HG03442 (cell line): ENCODE measurements at regions not wholly inside any gene's neighbourhood (a gene's known extent, or its start where the extent isn't known, plus 50 kb on each side); places are given as distances from the start of the nearest gene placed in this dataset.

Experiments used
- ATAC-seq: cut with Tn5 transposase; IDR thresholded peaks from one replicate; pipeline ENCODE4 v1.9.1; 2021; ENCODE audit warnings: mild to moderate bottlenecking, moderate library complexity; ENCODE audit not compliant: unreplicated experiment

- no peak for ATAC-seq
These were observed 107.8 kb downstream of the SIK1 start for GRCh38 chr21:43318841-43319781.

- ATAC-seq = no peak
These were observed 108.6 kb downstream of the SIK1 start for GRCh38 chr21:43318368-43318767.

- no peak for ATAC-seq
These were observed 109.0 kb downstream of the SIK1 start for GRCh38 chr21:43317959-43318358.

- ATAC-seq = no peak
These were observed 109.6 kb downstream of the SIK1 start for GRCh38 chr21:43317254-43317748.

- ATAC-seq = no peak
These were observed 110.6 kb downstream of the SIK1 start for GRCh38 chr21:43316156-43316845.

DNA sequence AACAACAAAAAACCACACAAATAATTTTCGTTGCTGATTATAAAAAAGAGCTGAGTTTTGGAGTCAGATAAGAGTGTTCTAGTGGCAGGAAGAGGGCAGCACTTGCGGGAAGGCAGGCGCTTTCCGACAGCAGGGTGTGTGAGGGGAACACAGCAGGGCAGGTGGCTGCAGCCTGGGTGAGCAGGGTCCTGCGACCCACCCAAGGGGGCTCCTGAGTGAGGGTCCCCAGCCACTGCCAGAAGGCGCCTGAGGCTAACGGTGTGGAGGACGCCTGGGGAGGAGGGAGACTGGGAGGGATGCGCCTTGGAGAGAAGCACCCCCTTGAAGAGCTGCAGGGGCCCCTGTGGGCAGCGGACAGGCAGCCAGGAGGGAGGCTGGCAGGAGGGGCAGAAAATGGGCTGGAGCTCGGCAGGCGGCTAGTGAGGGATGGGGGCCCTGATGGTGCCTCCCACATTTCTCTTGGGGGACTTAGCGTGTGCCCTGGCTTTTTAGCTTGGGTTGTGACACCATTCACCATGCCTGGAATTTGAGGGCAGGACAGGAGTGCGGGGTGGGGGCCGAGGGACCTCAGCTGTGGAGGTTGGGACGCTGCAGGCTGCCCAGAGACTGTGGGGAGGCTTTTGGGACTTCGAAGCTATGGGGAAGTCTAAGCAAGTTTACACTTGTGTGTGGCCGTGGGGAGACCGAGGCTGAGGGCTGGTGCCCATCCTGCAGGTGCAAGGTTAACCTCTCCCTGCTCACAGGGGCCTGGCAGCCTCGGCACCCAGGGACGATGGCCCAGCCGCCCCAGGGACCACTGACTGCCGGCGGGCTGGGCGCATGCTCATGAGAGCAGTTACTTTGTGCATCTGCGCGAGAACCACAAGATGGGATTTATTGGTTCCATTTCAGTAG, 111.4 kb downstream of the SIK1 start:
- ATAC-seq = no peak

DNA sequence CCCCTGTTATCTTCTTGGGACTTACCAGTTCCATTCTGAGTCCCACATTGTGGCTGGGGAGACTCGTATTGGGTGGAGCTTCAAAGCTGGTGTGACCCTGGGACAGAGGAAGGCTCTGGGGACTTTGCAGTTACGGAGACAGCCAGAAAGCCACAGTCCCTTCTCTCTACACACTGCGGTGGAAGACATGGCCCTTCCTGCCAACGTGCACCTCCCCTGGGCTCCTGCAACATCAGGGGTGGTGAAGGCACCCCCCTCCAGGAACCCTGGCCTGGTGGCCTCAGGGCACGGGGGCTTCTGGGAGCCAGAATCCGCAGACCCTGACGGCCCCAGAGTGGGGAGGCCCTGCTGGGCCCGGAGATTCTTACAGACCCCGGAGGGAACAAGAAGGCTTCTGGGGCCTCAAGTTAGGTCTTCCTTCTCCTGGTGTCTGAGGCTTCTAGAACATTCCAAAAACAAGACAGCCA, 113.0 kb downstream of the SIK1 start:
- ATAC-seq = no peak

DNA sequence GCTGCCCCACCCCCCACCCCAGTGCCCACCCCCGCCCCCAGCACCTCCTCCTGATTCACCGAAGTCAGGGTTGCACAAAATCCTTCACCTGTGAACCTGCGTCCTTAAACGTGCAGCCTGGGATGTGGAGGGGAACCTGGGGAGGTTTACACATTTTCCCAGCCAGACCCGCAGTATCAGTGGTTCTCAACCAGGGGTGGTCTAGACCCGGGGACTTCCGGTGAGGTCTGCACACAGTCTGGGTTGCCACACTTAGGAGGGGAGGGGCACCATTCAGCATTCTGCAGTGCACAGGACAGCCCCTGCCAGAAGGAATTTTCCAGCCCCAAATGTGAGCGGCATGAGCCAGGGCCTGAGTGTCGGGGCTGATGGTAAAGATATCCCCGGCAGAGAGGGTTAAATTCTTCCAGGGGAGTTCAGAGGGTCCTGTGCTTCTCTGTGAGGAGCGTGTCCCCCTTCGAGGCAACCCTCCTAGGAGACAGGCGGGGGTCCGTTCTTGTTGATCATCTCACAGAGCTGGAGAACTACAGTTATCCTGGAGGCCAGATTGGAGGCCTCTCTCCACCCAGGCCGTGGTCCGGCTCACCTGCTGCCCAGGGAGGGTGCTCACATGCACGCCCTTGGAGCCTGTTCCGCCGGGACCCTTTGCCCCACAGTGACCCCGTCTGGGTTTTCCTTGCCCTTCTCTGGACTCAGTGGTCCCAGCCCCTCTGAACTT, 113.6 kb downstream of the SIK1 start:
- no peak for ATAC-seq

DNA sequence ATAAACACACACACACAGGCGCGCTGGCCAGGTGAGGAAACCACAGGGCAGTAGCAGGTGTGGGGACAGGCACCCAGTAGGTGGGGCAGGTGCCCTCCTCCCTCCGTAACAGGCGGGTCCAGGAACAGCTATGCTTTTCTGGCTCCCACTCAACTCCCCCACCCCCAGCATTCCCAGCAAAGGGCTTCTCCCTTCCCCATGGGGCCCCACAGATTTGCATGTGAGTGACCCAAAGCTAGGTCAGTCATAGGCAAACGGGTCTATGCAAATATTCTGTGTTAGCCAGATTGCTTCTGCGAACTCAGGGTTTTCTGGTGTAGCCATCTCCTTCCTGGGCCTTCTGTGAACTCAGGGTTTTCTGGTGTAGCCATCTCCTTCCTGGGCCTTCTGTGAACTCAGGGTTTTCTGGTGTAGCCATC, 114.2 kb downstream of the SIK1 start:
- ATAC-seq = no peak

DNA sequence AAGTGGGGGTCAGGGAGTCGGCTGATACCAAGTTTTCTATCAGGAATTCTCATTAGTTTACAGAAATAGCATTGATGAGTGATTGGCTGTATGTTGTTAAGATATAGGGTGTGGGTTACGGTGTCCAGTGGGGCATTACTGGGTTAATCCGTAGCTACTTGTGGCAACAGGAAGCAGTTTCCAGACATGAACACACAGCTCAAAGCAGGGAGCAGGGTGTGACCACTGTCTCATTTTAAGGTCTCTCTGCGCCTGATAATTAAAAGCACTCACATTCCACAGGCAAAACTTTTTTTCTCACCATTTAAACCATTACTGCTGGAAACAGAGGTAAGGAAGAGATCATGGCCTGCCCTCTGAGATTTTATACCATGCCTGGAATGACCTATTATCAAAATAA, 114.9 kb downstream of the SIK1 start:
- no peak for ATAC-seq

DNA sequence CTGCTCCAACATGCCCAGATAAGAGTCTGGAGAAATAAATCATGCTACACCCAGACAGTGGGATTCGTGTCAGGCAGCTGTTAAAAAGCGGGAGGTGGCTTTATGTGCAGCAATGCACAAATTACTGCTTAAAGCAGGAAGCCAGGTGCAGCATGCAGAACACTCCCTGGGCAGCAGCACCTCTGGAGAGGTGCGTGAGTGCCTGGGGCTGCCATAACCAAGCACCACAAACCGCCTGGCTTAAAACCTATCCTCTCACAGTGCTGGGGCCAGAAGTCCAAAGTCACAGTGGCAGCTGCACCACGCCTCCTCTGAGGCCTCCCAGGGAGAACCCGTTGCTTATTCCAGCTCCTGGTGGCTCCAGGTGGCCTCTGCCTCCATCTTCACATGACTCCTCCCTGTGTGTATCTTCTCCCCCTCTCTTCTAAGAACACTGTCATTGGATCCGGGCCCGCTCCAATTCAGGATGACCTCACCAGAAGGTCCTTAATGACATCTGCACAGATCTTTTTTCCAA, 115.6 kb downstream of the SIK1 start:
- ATAC-seq = no peak

DNA sequence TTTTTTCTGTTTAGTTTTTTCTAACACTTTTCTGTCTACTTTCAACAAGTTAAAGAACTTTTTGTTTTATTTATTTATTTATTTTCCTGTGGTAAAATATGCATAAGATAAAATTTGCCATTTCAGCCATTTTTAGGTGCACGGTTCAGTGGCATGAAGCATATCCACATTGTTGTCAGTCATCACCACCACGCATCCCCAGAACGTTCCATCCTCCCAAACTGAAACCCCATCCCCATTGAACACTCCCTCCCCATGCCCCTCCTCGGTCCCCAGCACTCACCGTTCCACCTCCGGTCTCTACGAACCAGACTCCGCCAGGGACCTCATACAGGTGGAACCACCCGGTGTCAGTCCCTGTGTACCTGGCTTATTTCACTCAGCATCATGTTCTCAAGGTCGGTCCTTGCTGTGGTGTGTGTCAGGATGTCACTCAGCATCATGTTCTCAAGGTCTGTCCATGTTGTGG, 118.1 kb downstream of the SIK1 start:
- no peak for ATAC-seq

DNA sequence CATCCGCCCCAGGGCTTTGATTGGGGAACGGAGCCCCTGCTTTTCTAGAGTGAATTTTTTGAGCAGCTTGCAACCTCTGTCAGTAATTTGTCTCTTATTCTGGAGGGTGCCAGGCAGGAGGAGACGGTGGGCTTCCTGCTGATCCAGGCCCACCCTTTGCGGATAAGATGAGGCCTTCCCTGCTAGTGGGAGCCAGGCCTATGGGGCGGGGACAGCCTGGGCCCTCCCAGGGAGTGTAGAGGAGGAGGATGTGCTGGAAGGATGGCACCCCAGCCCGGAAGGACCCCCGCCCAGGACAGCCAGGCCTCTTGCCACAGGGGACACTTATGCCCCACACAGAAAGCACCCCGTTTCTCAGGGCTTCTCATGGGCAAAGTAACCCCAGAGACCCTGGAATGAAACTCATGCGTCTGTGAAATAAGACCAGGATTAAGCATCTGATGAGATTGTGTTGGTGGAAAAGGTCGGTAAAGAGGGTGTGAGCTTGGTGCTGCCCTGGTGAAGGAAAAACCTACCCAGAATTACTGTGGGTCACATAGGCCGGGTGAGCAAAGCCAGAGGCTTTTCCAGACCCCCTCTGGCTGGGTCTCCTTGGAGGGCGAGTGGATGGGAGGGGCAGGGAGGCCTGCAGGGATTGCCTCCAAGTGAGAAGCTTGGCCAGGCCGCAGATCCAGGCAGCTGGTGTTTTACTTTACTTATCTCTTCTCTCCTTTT, 118.7 kb downstream of the SIK1 start:
- ATAC-seq = no peak

GRCh38 chr21:43307677-43308070, 119.3 kb downstream of the SIK1 start:
- ATAC-seq = no peak

DNA sequence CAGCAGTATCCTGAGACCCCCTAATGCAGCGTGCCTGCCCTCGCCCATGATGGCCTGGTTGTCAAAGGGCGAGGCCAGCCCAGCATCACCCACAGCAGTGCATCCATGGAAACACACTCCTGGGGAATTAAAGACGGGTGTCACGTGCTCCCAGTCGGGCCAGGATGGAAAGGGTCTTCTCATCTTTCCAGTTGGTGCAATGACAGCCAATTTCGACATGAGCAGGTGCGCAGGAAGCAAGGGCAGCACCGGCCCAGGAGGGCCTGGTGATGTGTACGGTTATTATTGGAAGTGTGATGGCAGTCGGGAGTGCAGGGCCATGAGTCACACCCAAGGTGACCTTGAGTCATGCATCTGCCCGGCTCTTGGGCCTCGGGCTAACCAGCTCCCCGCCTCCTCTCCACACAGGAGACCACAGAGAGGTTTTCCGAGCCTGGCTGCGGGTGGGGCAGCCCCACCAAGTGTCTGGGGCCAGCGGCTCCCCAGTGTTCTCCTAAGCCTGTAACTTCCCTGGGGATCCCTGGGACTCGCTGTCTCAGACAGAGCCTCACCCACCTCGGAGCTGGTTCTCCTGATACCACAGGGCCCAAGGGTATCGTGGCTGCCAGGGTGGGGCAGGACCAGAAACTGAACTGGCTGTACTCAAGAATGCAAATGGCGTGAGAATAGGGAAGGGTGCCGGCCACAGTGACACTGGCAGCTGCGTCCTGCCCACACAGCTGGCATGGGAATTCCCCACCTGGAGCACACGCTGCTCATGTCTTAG, 119.8 kb downstream of the SIK1 start:
- peak; percentile 65 for ATAC-seq

- ATAC-seq = no peak
These were observed 120.5 kb downstream of the SIK1 start for GRCh38 chr21:43306391-43306790.

GRCh38 chr21:43305811-43306311, 121.1 kb downstream of the SIK1 start:
- ATAC-seq = no peak

DNA sequence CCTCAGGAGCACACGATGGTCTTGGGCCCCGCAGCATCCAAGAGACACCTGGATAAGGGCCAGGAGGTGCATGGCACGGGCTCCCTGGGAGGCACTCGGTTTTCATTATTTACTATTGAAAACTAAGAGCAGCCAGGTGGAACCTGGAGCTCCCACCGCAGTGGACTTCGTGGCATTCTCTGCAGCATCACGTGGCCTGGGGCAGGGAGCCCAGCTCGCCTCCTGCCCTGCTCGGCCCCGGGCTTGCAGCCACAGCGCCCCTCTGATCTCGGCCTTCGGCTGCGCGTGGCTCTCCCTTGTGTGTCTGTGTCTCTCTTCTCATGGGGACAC, 121.6 kb downstream of the SIK1 start:
- no peak for ATAC-seq
